HG03575 (cell line): ENCODE measurements at regions not wholly inside any gene's neighbourhood (a gene's known extent, or its start where the extent isn't known, plus 50 kb on each side); places are given as distances from the start of the nearest gene placed in this dataset.

Experiments used
- ATAC-seq: cut with Tn5 transposase; IDR thresholded peaks from one replicate; pipeline ENCODE4 v1.9.1; 2021; ENCODE audit not compliant: unreplicated experiment, insufficient number of reproducible peaks, low FRiP score; ENCODE audit errors: extremely low read depth

DNA sequence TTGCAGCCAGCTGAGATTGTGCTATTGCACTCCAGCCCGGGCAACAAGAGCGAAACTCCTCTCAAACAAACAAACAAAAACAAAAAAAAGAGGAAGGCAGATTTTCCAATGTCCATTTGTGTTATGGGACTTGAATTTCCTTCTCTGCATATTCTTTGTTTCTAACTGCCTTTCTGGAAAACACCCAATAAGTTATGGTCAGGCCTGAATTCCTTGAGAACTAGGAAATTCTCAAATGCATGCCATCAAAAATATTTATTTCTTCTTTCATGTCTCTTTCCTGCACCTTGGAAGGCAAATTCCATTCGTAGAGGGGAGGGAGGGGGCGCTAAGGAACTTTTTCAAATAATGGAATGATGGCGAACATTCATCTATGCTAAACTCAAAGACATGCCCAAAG is 117.6 kb upstream of the TMCC3 start:
- no peak for ATAC-seq

DNA sequence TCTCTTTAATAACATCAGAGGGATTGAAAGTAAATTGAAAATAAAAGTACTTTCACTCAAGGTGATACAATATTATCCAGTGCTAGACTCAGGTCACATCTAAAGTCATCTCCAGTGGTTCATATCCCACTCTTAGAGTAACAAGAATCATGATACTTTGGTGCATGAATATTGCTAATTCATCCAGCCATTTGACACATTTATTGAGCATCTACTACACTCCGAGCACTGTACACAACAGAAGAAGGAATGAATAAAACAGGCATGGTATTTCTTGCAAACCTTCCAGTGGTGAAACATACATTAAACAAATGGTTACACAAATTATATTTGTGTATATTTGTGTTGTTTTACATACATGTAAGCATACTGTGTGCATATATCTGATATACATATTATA is 116.0 kb upstream of the TMCC3 start:
- ATAC-seq: no peak

DNA sequence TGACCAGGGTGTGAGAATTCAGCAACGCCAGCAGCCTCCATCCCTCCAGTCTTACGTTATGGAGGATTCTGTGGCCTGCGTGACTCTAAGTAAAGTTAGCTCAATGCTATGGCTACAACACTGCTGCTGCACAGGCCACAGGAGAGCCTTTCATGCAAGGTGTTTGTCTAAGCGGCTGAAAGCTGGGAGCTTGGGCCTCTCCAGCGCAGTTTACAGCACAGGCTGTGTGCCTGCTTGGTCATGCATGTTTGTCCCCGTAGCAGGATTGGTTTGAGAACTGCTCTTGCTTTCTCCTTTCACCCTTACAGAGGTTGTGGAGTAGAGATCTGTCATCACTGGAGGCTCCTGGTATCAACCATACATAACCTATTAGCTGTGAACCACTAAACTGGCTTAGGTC is 113.1 kb upstream of the TMCC3 start:
- no peak for ATAC-seq

DNA sequence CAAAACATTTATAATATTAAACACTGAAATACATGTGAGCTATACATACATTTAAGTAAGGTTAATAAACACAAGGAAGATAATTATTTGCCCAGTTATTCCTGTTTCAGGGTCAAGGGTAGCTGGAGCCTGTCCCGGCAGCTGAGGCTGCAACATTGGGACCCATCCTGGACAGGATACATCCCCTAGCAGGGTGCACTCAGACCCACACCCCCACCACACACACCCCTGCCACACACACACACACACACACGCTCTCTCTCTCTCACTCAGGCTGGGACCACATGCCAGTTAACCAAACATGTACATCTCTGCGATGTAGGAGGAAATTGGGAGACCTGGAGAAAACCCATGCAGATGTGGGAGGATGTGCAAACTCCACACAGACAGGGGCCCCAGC is 112.6 kb upstream of the TMCC3 start:
- ATAC-seq: no peak

DNA sequence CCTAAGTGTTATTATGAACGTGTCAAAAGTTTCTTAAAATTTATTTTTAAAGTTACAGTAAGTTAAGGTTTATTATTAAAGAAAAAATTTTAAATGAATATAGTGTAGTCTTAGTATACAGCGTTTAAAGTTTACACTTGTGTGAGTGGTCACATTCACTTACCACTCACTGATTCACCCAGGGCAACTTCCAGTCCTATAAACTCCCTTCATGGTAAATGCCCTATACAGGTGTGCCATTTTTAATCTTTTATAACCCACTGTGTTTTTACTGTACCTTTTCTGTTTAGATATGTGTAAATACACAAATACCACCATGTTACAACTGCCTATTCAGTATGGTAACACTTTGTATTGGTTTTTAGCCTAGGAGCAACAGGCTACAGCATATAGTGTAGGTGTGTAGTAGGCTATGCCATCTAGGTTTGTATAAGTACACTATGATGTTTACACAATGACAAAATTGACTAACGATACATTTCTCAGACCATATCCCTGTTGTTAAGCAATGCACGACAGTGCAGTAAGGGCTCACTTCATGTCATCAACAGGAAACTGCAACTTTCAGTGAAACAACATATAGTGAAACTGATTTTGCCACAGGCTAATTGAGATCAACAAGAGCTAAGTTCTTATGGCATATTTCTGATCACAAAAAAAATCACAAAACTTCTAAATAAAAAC is 112.0 kb upstream of the TMCC3 start:
- peak; percentile 83 for ATAC-seq

DNA sequence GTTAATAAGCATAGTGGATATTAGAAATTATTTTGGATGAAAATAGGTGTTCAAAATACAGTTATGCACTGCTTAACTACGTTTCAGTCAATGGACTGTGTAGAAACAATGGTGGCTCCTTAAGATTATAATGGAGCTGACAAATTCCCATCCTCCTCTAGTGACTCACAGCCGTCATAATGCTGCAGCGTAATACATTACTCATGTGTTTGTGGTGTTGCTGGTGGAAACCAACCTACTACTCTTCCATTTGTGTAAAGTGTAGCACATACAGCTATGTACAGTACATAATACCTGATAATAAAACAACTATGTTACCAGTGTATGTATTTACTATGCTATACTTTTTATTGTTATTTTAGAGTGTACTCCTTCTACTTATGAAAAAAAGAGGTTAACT is 111.2 kb upstream of the TMCC3 start:
- ATAC-seq: no peak

DNA sequence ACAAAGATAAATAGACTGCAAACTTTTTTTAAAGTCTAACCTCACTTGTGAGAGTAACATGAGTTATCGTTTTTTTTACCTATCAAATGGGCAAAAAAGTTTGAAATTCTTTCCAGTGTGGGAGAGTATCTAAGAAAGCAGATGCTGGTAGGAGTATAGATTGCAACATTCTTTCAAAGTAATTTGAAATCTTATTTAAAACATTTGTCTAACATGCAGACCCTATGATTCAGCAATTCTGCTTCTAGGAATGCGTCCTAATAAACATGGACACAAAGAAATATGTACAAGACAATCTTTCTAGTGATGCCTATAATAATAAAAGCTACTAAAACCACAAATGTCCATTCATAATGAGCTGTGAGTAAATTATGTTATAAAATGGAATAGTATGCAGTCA is 110.4 kb upstream of the TMCC3 start:
- no peak for ATAC-seq

DNA sequence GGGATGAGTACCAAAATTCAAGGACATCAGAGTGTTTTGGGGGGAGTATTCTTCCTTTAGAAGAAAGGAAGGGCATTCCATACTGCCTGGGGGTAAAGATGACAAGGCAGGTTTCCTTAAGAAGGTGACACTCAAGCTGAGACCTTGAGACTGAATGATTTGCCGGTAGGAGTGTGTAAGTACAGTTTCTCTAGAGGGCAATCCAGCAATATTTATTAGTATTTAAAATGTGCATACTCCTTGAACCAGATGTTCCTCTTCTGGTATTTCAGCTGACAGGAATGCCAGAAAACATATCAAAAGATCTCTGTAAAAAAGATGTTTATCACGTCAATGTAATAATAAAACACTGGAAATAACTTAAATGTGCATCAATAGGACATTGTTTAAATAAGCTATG is 106.4 kb upstream of the TMCC3 start:
- ATAC-seq: no peak

DNA sequence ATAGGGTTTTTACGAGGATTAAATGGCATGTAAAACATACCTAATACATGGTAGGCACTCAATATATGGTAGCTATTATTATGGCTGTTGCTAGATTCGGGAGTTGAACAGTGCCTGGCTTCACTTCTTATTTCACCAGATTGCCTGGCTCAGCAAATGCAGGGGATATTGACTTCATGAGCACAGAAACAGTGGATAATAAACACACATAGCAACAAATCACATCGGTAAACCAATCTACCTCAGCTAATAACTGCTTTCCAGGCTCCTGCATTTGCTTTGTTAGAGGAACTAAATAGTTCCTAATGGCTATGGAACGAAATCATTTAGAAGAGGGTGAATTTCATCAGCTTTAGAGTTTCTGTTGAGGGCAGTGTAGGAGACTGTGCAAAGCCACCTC is 105.2 kb upstream of the TMCC3 start:
- ATAC-seq: no peak

DNA sequence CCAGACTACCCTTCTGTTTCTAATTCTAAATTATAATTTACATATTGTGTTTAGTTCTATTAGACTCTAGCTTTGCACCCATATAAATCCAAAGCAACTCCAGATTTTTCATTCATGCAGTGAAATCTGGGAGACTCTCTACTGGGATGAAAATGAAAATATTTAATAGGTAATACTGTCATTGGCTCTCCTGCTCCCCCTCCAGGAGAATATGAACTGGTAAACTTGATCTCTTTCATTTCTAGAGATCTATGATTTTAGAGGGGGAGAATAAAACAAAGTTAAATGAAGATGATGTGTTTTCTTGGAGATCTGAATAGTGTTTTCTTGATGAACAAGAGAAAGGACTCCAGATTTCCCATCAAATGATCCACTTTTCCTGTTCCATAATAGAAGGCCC is 104.3 kb upstream of the TMCC3 start:
- ATAC-seq: no peak

DNA sequence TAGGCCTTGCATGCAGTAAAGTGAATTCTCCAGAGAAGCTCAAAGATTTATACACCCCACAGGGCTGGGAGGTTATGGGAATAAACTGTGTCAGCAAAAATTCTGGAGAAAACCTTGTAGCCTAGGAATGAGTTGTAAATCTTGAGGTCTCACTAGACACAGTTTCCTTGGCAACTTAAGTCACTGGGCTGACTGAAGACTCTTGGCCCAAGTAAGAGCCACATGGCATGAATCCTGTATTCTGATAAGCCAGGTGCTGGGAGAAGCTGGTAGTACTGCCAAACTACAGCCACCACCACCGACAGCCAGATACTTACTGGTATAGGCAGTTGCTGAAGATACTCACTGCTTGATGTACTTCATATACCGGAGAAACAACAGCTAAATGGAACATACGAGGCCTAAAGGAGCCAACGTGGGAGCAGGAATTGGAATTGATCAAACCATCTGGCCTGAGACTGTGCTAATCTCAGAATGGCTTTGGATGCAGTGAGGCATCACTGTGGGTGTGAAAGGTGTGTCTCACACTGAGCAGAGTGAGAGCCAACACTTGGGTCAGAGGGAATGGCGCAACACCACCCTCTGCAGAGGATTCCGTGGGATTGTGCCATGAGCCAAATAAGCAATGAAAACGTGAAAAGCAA is 102.8 kb upstream of the TMCC3 start:
- ATAC-seq: no peak

DNA sequence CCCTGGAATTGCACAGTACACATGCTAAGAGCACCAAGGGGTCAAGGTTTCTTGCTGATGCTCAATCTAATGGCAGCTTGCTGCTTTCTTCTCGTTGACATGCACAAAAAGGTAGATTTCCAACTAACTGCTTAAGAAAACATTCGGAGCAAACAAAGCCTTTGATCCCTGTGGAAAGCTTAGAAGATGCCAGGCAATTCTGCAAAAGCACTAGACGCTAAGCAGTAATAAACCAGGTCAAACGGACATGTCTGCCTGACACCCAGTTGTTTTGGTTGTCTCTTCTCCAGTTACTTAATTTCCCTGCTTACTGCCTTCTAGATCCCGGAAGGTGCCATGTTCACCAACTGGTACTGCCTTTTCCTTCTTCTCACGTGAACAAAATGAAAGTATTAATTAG is 100.5 kb upstream of the TMCC3 start:
- ATAC-seq: no peak

DNA sequence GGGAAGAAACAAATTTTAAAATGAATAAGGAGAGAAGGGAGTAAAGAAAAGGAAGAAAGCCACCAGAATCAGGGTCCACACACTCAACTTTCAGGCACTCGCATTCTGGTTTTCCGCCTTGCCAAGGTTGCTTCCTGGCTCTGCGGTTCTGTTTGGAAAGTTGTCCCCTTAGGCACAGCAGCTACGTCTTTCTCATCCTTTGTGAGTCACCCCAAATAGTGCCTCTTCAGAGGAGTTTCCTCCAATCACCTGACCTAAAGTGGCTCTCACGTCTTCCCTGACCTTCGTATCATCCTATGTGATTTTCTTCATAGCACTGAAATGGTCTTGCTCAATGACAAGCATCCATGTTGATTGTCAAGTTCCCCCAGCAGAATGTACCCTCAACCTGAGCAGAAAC is 99.5 kb upstream of the TMCC3 start:
- no peak for ATAC-seq

DNA sequence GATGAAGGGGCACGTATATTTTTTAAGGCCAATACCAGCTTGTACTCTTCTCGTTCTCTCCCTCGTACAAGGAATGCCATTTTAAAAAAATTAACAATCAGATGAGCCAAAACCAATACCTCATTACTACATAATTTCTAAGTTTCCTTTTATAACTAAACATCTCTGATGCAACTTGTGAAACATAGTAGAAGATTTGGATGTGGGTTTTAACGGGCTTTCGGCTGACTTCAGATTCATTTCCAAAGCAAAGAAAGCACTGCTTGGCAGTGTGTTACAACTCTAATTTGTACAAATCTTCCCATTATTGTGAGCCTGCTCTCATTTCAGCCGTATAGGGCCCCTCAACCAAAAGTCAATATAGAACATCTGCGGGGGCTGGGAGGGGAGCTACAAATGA is 99.1 kb upstream of the TMCC3 start:
- ATAC-seq: no peak

DNA sequence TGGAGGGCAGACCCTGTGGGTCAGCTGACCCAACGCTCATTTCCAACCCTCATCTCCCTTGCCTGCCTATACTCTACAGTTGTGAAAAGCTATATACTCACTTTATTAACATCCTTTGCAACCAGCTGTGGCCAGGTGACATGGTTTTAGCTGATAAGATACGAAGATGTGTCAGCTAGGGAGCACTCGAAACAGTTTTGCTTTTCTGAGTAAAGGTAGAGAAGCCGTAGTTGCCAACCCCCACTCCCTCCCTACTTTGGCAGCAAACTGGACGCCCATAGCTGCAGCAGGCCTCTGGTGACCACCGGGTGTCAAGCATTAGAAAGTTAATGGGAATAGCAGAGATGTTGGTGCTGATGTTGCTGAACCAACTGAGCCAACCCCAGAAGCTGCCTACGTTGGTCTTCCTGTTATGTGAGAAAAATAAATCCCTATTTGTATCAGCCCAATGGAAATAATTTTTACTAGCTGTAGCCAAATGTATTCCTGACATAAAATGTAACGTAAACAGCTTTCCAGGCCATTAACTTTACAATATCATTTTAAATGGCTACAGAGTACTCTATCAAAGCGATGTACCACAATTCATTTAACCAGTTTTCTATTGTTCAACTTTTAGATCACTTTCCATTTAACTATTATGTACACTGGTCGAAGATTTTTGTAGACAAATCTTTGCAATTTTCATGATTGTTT is 98.5 kb upstream of the TMCC3 start:
- ATAC-seq: no peak

DNA sequence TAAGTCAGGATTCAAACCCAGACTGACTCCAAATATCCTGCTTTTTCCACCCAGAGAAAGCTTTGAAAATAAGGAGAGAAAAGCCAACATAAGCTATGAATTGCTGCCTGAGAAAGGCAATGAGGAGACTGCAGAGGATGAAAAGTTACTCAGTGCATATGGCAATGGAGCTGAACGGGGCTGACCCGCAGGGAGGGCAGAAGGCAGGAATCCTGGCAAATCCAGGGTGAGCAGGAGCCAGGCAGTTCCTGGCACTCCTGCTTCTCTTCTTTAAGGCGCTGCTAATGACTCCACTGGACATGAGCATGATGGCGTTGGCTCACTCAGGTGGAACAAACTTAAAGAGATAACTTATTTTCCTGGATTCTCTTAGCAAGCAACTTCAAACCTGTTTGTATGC is 95.2 kb upstream of the TMCC3 start:
- no peak for ATAC-seq

DNA sequence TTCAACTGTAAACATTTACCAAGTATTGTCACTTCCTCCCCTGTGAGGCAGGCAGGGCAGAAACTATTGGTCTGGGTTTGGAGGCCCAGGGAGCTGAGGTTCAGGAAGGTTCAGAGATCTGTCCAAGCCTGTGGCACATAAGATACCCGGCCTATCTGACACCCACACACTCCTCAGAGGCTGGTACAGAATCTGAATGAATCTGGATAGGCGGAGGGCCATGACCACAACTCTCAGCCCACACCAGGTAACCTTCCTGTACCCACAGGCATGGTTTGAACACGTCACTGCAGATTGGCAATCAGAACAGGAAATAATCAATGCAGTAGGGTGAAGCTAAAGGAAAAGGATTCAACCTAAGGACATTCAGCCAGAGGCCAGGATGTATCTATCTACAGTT is 92.8 kb upstream of the TMCC3 start:
- no peak for ATAC-seq

DNA sequence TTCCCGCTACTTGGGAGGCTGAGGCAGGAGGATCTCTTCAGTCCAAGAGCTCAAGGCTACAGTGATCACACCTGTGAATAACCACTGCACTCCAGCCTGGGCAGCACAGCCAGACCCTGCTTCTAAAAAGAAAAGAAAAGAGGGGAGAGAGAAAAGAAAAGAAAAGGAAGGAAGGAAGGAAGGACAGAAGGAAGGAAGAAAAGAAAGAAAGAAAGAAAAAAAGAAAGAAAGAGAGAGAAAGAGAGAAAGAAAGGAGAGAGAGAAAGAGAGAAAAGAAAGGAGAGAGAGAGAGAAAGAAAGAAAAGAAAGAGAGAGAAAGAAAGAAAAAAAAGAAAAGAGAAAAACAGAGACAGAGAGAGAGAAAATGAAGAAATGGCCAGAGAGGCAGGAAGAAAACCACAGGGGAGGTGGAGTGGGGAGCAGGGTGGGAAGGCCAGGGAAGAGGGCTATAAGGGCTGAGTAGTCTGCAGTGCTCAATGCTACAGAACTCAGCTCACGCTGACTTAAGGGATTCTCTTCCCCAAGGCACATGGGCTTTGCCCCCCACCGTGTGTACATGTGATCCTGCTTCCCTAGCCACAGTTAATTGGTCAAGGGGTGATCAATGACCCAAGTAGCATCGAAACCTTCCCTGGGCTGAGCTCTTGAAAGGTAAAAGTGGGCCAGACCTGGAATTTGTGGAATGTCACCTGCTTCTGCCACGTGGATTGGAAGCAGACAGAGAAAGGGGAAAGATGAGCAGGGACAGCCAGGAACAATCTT is 90.4 kb upstream of the TMCC3 start:
- no peak for ATAC-seq

DNA sequence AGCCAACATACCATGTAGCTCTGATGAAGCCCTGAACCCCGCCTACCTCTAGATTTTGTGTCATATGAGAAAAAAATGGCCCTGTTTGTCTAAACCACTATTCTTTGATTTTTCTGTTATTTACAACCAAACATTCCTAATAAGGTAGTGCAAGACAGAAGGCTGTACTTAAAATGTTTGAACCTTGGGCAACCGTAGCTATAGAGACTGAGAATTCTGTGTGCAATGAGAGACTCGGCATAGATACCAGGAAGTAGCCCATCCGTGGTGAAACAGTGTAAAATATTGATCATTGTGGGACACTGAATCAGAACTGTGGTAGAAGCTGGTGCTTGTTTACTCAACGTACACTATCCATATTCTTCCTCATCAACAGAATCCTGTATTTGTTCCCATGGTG is 86.5 kb upstream of the TMCC3 start:
- no peak for ATAC-seq

DNA sequence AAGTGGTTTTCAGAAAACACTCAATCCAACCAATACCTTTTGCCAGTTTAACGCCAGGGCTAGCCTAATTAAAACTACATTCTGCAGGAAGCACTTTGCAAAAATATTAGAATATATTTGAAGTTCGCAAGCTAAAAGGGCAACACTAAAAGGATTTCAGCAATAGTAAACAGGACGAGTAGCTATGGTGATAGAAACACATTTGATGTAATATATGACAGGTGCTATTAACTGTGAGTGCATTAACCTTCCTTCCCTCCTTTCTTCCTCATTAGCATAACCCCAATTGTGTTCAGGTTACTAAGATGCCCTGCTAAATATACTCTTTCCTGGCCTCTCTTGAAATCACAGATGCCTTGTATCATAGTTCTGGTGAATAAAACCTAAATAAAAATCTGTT is 85.6 kb upstream of the TMCC3 start:
- ATAC-seq: no peak
